Spleen (tissue), 7 donors: ENCODE measurements at regions not wholly inside any gene's neighbourhood (a gene's known extent, or its start where the extent isn't known, plus 50 kb on each side); places are given as distances from the start of the nearest gene placed in this dataset.

Experiments used
- CTCF ChIP-seq, 11 experiments: fragments of 200-600 bp in 7 of 11; fragments of 450-650 bp in 4 of 11; sonication (generic) in 4 of 11; IDR thresholded peaks in 8 of 11; conservative IDR thresholded peaks in 3 of 11; 1 replicate in 7 of 11; 2 replicates in 4 of 11; pipeline versions ENCODE4 v1.4.0 to v1.8.0; 2016 to 2021; ENCODE audit warnings: antibody characterized with exemption in 11 of 11, inconsistent platforms in 4 of 11, mild to moderate bottlenecking in 1 of 11
- POLR2A ChIP-seq, 3 donors: fragments of 450-650 bp; IDR thresholded peaks; one replicate each; pipeline ENCODE4 v1.5.1; 2017; ENCODE audit warnings: antibody characterized with exemption in 3 of 3, mild to moderate bottlenecking in 1 of 3
- POLR2AphosphoS5 ChIP-seq, 3 donors: sonication (generic); formaldehyde crosslinking; IDR thresholded peaks; one replicate each; pipeline ENCODE4 v1.5.1; 2017; ENCODE audit warnings: antibody characterized with exemption in 3 of 3
- donor health status: DM: no; HTN: no; CAD: no; lungs with moderate emphysema.
- donor health status: DM: no; HTN: no; CAD: no.
- donor health status: DM: no; HTN: no; CAD: no.

- TF ChIP-seq CTCF (IDR thresholded peaks at IDR 0.05 in 8 of 11, conservative IDR thresholded peaks at IDR 0.05 in 3 of 11) (no peak), POLR2AphosphoS5 (IDR thresholded peaks at IDR 0.05) (no peak), POLR2A (IDR thresholded peaks at IDR 0.05) (no peak)
Measured at GRCh38 chr5:133846478-133847226, 121.8 kb downstream of the C5orf15 start.
